ENCODE measurements at regions not wholly inside any gene's neighbourhood (a gene's known extent, or its start where the extent isn't known, plus 50 kb on each side); places are given as distances from the start of the nearest gene placed in this dataset.

DNA sequence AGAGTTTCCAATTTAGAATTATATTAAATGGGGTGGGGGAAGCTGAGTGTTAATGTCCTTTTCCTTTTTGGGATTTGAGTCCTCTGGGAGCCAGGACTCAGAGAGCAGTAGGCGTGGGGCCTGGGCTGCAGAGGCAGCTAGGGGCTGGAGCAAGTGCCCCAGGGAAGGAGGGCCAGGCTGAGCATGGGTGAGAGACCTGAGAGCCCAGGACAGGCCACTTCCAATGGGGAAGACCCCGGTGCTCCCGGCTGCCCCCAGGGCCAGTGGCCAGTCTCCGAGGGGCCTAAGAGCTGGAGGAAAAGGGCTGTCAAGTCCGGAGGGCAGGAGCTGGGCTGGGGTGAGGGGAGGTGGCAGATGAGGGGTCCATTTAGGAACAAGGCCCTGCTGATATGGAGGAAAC is 371.5 kb downstream of the ZNF536 start:
- WGBS, 2 donors = 65 to 69% methylated on average over 4 to 5 of the region's 5 CpGs
- Histone ChIP-seq H3K27me3 (peaks cover 0 to 22% (median 0%) of the 10 kb centered on the region in 4 donors), H3K4me3 (no peak overlapping the region), H3K27ac (no peak overlapping the region), H3K4me1 (no peaks in the 10 kb centered on the region), H3K9me3 (no peaks in the 10 kb centered on the region), H3K36me3 (no peaks in the 10 kb centered on the region)
- no peak for TF ChIP-seq POLR2A (IDR thresholded peaks at IDR 0.05)
- TF ChIP-seq, protein P1, sequence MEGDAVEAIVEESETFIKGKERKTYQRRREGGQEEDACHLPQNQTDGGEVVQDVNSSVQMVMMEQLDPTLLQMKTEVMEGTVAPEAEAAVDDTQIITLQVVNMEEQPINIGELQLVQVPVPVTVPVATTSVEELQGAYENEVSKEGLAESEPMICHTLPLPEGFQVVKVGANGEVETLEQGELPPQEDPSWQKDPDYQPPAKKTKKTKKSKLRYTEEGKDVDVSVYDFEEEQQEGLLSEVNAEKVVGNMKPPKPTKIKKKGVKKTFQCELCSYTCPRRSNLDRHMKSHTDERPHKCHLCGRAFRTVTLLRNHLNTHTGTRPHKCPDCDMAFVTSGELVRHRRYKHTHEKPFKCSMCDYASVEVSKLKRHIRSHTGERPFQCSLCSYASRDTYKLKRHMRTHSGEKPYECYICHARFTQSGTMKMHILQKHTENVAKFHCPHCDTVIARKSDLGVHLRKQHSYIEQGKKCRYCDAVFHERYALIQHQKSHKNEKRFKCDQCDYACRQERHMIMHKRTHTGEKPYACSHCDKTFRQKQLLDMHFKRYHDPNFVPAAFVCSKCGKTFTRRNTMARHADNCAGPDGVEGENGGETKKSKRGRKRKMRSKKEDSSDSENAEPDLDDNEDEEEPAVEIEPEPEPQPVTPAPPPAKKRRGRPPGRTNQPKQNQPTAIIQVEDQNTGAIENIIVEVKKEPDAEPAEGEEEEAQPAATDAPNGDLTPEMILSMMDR (IDR thresholded peaks at IDR 0.05) = no peak
- DNase-seq = no peak
- intact Hi-C loops (cut with DNase I) = no loop called here

DNA sequence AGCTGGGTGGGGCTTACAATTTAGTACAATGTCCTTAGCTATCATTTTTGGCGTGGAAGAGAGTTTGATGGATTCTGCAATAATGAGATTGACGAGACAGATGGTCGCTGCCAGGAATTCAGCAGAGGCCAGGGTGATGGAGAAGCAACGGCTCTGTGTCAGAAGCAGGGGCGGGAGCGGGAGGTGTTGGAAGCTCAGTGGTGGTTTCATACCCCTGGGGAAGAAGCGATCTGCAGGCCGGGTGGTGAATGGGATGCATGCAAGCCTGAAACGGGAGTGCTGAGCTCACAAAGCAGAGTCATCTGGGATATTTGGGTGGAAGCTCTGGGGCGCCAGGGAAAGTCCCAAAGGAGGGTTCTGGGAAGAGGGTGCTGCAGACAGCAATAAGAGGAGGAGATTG is 370.8 kb downstream of the ZNF536 start:
- no peak overlapping the region for H3K4me3 ChIP-seq
- H3K27me3 ChIP-seq = peaks cover 0 to 22% (median 0%) of the 10 kb centered on the region in 4 donors
- H3K9me3 ChIP-seq = no peaks in the 10 kb centered on the region
- H3K4me1 ChIP-seq = no peaks in the 10 kb centered on the region
- intact Hi-C loops (cut with DNase I) = no loop called here
- DNase-seq = no peak
- H3K27ac ChIP-seq = no peak overlapping the region
- H3K36me3 ChIP-seq = no peaks in the 10 kb centered on the region
- TF ChIP-seq, protein P1 (IDR thresholded peaks at IDR 0.05) = no peak
- no peak for TF ChIP-seq POLR2A (IDR thresholded peaks at IDR 0.05)
- WGBS, 2 donors = 51 to 52% methylated on average over 10 of the region's 10 CpGs

DNA sequence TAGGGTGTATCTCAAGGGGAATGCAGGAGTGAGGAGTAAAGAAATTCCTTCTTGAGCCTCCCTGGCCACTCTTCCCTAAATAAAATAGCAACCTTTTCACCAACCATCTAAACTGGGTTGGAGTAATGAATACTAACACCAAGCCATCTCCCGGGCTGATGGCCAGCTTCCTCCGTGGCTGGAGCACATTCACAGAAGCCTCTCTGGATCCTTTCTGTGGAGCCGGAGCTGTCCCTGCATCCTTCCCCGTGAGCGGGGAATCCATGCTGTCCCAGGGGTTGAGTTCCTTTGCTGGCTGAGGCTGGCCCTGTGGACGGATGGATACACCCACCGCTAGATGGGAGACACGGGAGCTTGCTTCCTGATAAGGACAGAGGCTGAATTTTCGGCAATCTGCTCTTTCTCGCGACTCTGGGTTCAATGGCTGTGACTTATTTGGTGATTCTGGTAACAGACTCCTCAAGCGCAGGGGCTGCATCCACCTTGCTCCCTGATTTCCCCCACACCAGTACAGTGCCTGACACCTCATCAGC is 370.3 kb downstream of the ZNF536 start:
- H3K4me3 ChIP-seq = no peak overlapping the region
- H3K9me3 ChIP-seq = no peaks in the 10 kb centered on the region
- no peak for DNase-seq
- no peaks in the 10 kb centered on the region for H3K4me1 ChIP-seq
- H3K36me3 ChIP-seq = no peaks in the 10 kb centered on the region
- intact Hi-C loops (cut with DNase I) = no loop called here
- H3K27me3 ChIP-seq = peaks cover 0 to 22% (median 0%) of the 10 kb centered on the region in 4 donors
- TF ChIP-seq, protein P1 (IDR thresholded peaks at IDR 0.05) = no peak
- no peak for TF ChIP-seq POLR2A (IDR thresholded peaks at IDR 0.05)
- WGBS, 2 donors = 56 to 82% methylated on average over 6 to 12 of the region's 12 CpGs
- H3K27ac ChIP-seq = no peak overlapping the region

DNA sequence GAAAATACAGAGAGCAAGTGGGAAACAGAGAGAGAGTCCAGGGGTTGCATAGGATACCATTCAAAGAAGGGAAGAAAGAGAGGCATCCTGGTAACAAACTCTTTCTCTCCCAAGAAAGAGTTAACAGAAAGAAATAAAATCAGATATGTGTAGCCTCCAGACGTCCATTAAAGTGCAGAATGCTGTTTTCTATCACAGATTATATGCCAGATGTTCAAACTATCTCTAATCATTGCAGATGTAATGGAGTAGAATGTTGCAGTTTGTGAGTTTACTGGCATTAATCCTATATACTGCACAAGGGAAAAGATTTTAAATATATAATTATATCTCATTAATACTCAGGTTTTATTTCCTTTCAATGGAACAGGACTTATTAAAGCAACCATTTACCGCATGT is 369.4 kb downstream of the ZNF536 start:
- intact Hi-C loops (cut with DNase I) = no loop called here
- Histone ChIP-seq H3K9me3 (no peaks in the 10 kb centered on the region), H3K27ac (no peak overlapping the region), H3K27me3 (peaks cover 0 to 22% (median 0%) of the 10 kb centered on the region in 4 donors), H3K4me1 (no peaks in the 10 kb centered on the region), H3K4me3 (no peak overlapping the region), H3K36me3 (no peaks in the 10 kb centered on the region)
- 38 to 44% methylated on average over 2 of the region's 2 CpGs for WGBS, 2 donors
- TF ChIP-seq, protein P1 (IDR thresholded peaks at IDR 0.05) = no peak
- TF ChIP-seq POLR2A (IDR thresholded peaks at IDR 0.05) = no peak
- no peak for DNase-seq

DNA sequence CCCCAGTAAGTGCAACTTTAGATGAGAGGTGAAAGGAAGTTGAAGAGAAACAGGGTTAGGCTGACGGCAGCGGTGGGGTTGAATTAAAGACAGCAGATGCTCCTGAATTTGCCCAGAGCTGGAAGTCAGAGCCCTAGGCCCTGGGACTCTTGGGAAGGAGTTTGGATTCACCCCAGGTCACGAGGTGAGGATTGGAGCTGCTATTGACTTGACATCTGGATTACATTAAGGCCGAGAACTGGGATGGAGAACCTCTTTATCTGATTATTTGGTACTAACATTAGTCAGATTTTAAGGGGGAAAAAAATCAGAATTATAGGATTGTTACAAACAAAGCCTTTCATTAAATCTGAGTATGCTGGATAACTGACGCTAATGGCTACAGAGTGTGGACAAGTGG is 367.2 kb downstream of the ZNF536 start:
- intact Hi-C loops (cut with DNase I) = no loop called here
- DNase-seq = no peak
- TF ChIP-seq POLR2A (IDR thresholded peaks at IDR 0.05) = no peak
- TF ChIP-seq, protein P1 (IDR thresholded peaks at IDR 0.05) = no peak
- WGBS, 2 donors = 55 to 84% methylated on average over 5 of the region's 5 CpGs
- Histone ChIP-seq H3K27me3 (peaks cover 0 to 22% (median 0%) of the 10 kb centered on the region in 4 donors), H3K4me3 (no peak overlapping the region), H3K9me3 (no peaks in the 10 kb centered on the region), H3K36me3 (no peaks in the 10 kb centered on the region), H3K4me1 (no peaks in the 10 kb centered on the region), H3K27ac (no peak overlapping the region)
